Stimulated activated CD4-positive, alpha-beta T cell treated with anti-CD3 and anti-CD28 coated beads, TNF-alpha, amount 100 ng/mL, for 24 hours (primary cell): ENCODE measurements at regions not wholly inside any gene's neighbourhood (a gene's known extent, or its start where the extent isn't known, plus 50 kb on each side); places are given as distances from the start of the nearest gene placed in this dataset.

ENCODE experiments used
- DNase-seq, 3 experiments: peaks; one replicate each; pipeline ENCODE4 v3.0.0-alpha.2; 2020; ENCODE audit warnings: low read depth in 3 of 3

GRCh38 chr5:82363524-82363923, 85.4 kb upstream of the RPS23 start:
- DNase-seq = no peak

- no peak for DNase-seq
These were observed 84.5 kb upstream of the RPS23 start for GRCh38 chr5:82362636-82363035.

GRCh38 chr5:82360022-82360421, 81.9 kb upstream of the RPS23 start:
- DNase-seq = no peak

GRCh38 chr5:82359272-82359671, 81.1 kb upstream of the RPS23 start:
- DNase-seq = no peak

- no peak for DNase-seq
These were observed 80.3 kb upstream of the RPS23 start for GRCh38 chr5:82358457-82358856.

GRCh38 chr5:82356808-82357671, 78.9 kb upstream of the RPS23 start:
- DNase-seq = peak; percentile 21 to 68 (median 43)

GRCh38 chr5:82356021-82356420, 77.9 kb upstream of the RPS23 start:
- DNase-seq = no peak

- no peak for DNase-seq
These were observed 77.3 kb upstream of the RPS23 start for GRCh38 chr5:82355496-82355895.

- no peak for DNase-seq
These were observed 76.9 kb upstream of the RPS23 start for GRCh38 chr5:82355053-82355452.

- DNase-seq = no peak
These were observed 76.4 kb upstream of the RPS23 start for GRCh38 chr5:82354543-82354942.

GRCh38 chr5:82353522-82353921, 75.4 kb upstream of the RPS23 start:
- DNase-seq = no peak

GRCh38 chr5:82352146-82352791, 74.1 kb upstream of the RPS23 start:
- DNase-seq = no peak

GRCh38 chr5:82351754-82352145, 73.6 kb upstream of the RPS23 start:
- no peak for DNase-seq

GRCh38 chr5:82351297-82351696, 73.1 kb upstream of the RPS23 start:
- no peak for DNase-seq

GRCh38 chr5:82349652-82350051, 71.5 kb upstream of the RPS23 start:
- peak in 1 of 3 experiments; percentile 34 for DNase-seq

- DNase-seq = no peak
These were observed 70.8 kb upstream of the RPS23 start for GRCh38 chr5:82348784-82349425.

- no peak for DNase-seq
These were observed 69.2 kb upstream of the RPS23 start for GRCh38 chr5:82347201-82347865.

- no peak for DNase-seq
These were observed 68.4 kb upstream of the RPS23 start for GRCh38 chr5:82346399-82347165.

GRCh38 chr5:82345108-82345507, 67.0 kb upstream of the RPS23 start:
- DNase-seq = no peak

- DNase-seq = no peak
These were observed 63.2 kb upstream of the RPS23 start for GRCh38 chr5:82341325-82341724.

- DNase-seq = no peak
These were observed 62.6 kb upstream of the RPS23 start for GRCh38 chr5:82340799-82341198.
